ENCODE measurements at regions not wholly inside any gene's neighbourhood (a gene's known extent, or its start where the extent isn't known, plus 50 kb on each side); places are given as distances from the start of the nearest gene placed in this dataset.

- in situ Hi-C loops (cut with HindIII; ENCODE audit: low pct_unique_long_range_greater_than_20kb, low sequenced_read_pairs) (no loop called here), intact Hi-C loops (cut with micrococcal nuclease; ENCODE audit: unreplicated experiment) (no loop called here)
These were observed 225.8 kb upstream of the SDK2 start for GRCh38 chr17:73870068-73870467.

GRCh38 chr17:73870473-73870872 is 226.2 kb upstream of the SDK2 start:
- Histone ChIP-seq H3K4me1 (ENCODE audit: control insufficient read depth, insufficient read depth, low read length) (no peaks in the 10 kb centered on the region), H3K9me3 (ENCODE audit: control insufficient read depth, insufficient read depth, low read depth, low read length) (no peaks in the 10 kb centered on the region), H3K27ac (ENCODE audit: low read length) (no peak overlapping the region), H3K4me3 (ENCODE audit: low read depth in 2 of 2, low read length in 2 of 2) (no peak overlapping the region), H3K27me3 (ENCODE audit: control insufficient read depth, insufficient read depth, low read length) (no peaks in the 10 kb centered on the region; the same call in 1 of the 2 replicates), H3K36me3 (ENCODE audit: control insufficient read depth, insufficient read depth, low read length) (no peaks in the 10 kb centered on the region)
- no peak for DNase-seq (ENCODE audit: low read depth, low spot score)
- POLR2A ChIA-PET, result no interaction called here
- no TSS peak for BruUV-seq (replicated peaks)
- CTCF ChIA-PET, result no interaction called here
- TF ChIP-seq TCF7L2 (IDR thresholded peaks at IDR 0.05; ENCODE audit: low read depth, low read length), result no peak
- no peak for TF ChIP-seq CTCF (IDR thresholded peaks at IDR 0.05)
- in situ Hi-C loops (cut with HindIII; ENCODE audit: low pct_unique_long_range_greater_than_20kb, low sequenced_read_pairs), result no loop called here
- ATAC-seq, result no peak
- intact Hi-C loops (cut with micrococcal nuclease; ENCODE audit: unreplicated experiment), result no loop called here

More at GRCh38 chr17:73870068-73870467, 225.8 kb upstream of the SDK2 start:
- Histone ChIP-seq H3K4me1 (ENCODE audit: control insufficient read depth, insufficient read depth, low read length) (no peaks in the 10 kb centered on the region), H3K27me3 (ENCODE audit: control insufficient read depth, insufficient read depth, low read length) (no peaks in the 10 kb centered on the region; the same call in 1 of the 2 replicates), H3K4me3 (ENCODE audit: low read depth in 2 of 2, low read length in 2 of 2) (no peak overlapping the region), H3K36me3 (ENCODE audit: control insufficient read depth, insufficient read depth, low read length) (no peaks in the 10 kb centered on the region), H3K27ac (ENCODE audit: low read length) (no peak overlapping the region), H3K9me3 (ENCODE audit: control insufficient read depth, insufficient read depth, low read depth, low read length) (no peaks in the 10 kb centered on the region)
- CTCF ChIA-PET, result no interaction called here
- TF ChIP-seq CTCF (IDR thresholded peaks at IDR 0.05) (no peak), REST (IDR thresholded peaks at IDR 0.05; ENCODE audit: insufficient read depth in 1 of 2, low read depth in 2 of 2, low read length in 1 of 2) (no peak), SIN3A (IDR thresholded peaks at IDR 0.05; ENCODE audit: borderline replicate concordance, insufficient read depth, low read depth, low read length) (no peak), TCF7L2 (IDR thresholded peaks at IDR 0.05; ENCODE audit: low read depth, low read length) (no peak), POLR2AphosphoS5 (IDR thresholded peaks at IDR 0.05; ENCODE audit: low read depth, low read length) (no peak)
- BruUV-seq (replicated peaks), result no TSS peak
- no peak for ATAC-seq
- POLR2A ChIA-PET, result no interaction called here
- no peak for DNase-seq (ENCODE audit: low read depth, low spot score)

Measured in Panc1 (cell line).